ENCODE measurements at regions not wholly inside any gene's neighbourhood (a gene's known extent, or its start where the extent isn't known, plus 50 kb on each side); places are given as distances from the start of the nearest gene placed in this dataset.

- TF ChIP-seq CTCF (IDR thresholded peaks at IDR 0.05) (no peak), FOXS1 (CRISPR knock-in tag; IDR thresholded peaks at IDR 0.05) (no peak)
Observed at GRCh38 chr12:17369556-17369955, 720.4 kb downstream of the RERGL start.
